MCF 10A (cell line): ENCODE measurements at regions not wholly inside any gene's neighbourhood (a gene's known extent, or its start where the extent isn't known, plus 50 kb on each side); places are given as distances from the start of the nearest gene placed in this dataset.
A peak's percentile ranks its signal among the peaks of the same experiment; 100 is the strongest.

ENCODE experiments used
- BruUV-seq: library from RNA; stranded (reverse); fragments of 400-500 nt; replicated peaks from 2 replicates; lab custom pipeline; 2021; lab: Mats Ljungman, UMichigan
- CTCF ChIA-PET: fragments of 300-600 bp; sonication (Branson Sonifier 250); formaldehyde crosslinking; extraction: SDS; loops from one replicate; lab custom pipeline; 2021; ENCODE audit warnings: antibody characterized with exemption, inconsistent platforms; lab: Yijun Ruan, JAX
- POLR2A ChIA-PET: fragments of 300-600, 350-650 bp; sonication (Branson Sonifier 250); formaldehyde crosslinking; extraction: SDS; loops from one replicate; lab custom pipeline; 2020; ENCODE audit warnings: antibody characterized with exemption, inconsistent platforms; lab: Yijun Ruan, JAX
- DNase-seq: peaks from one replicate; pipeline ENCODE4 v3.0.0-alpha.2; 2018; ENCODE audit not compliant: unreplicated experiment
- H3K27ac Mint-ChIP-seq: one replicate; pipeline ENCODE4 v1.8.0; 2022; ENCODE audit warnings: mild to moderate bottlenecking, low read depth, mixed read lengths; ENCODE audit not compliant: unreplicated experiment
- H3K27me3 Mint-ChIP-seq: one replicate; pipeline ENCODE4 v1.8.0; 2022; ENCODE audit warnings: mixed read lengths; ENCODE audit not compliant: insufficient read depth, unreplicated experiment
- H3K36me3 Mint-ChIP-seq: one replicate; pipeline ENCODE4 v1.8.0; 2022; ENCODE audit warnings: mild to moderate bottlenecking, moderate library complexity, mixed read lengths; ENCODE audit not compliant: insufficient read depth, unreplicated experiment
- H3K4me1 Mint-ChIP-seq: one replicate; pipeline ENCODE4 v1.8.0; 2022; ENCODE audit warnings: mixed read lengths; ENCODE audit not compliant: insufficient read depth, unreplicated experiment
- H3K4me3 Mint-ChIP-seq: one replicate; pipeline ENCODE4 v1.8.0; 2022; ENCODE audit warnings: mild to moderate bottlenecking, moderate library complexity, mixed read lengths; ENCODE audit not compliant: unreplicated experiment
- H3K9me3 Mint-ChIP-seq: one replicate; pipeline ENCODE4 v1.8.0; 2022; ENCODE audit warnings: mixed read lengths; ENCODE audit not compliant: unreplicated experiment
- CTCF ChIP-seq: fragments of 200-600 bp; IDR thresholded peaks from one replicate; pipeline ENCODE4 v1.8.0; 2022; ENCODE audit warnings: antibody characterized with exemption, mild to moderate bottlenecking; ENCODE audit not compliant: unreplicated experiment
- intact Hi-C: fragments of 100-400 bp; cut with micrococcal nuclease; formaldehyde crosslinking; loops from 2 replicates; pipeline ENCODE4 v1.14.1; 2022

- CTCF ChIA-PET: interaction anchor here (0.6 to 1.1 kb wide), 4 partner anchors 24 to 651 kb away, joined by 3 to 4 read pairs (median 4); no protein-coding TSS in a partner anchor
- intact Hi-C loops: no loop called here
These were observed 85.0 kb downstream of the MPP7 start for GRCh38 chr10:28217848-28218247.

GRCh38 chr10:28215930-28216329 lies 86.9 kb downstream of the MPP7 start:
- DNase-seq: peak; percentile 12
- Mint-ChIP-seq H3K27ac (no peak overlapping the region), H3K4me1 (peaks cover 6% of the 10 kb centered on the region), H3K36me3 (no peaks in the 10 kb centered on the region), H3K9me3 (no peaks in the 10 kb centered on the region), H3K27me3 (no peaks in the 10 kb centered on the region), H3K4me3 (no peak overlapping the region)
- intact Hi-C loops: no loop called here
- no TSS peak for BruUV-seq
- CTCF ChIA-PET: no interaction called here
- no peak for TF ChIP-seq CTCF
- POLR2A ChIA-PET: no interaction called here

More at GRCh38 chr10:28217848-28218247, 85.0 kb downstream of the MPP7 start:
- Mint-ChIP-seq H3K36me3 (no peaks in the 10 kb centered on the region), H3K27ac (peak overlapping the region; percentile 9), H3K9me3 (no peaks in the 10 kb centered on the region), H3K4me1 (peaks cover 6% of the 10 kb centered on the region), H3K4me3 (peak overlapping the region; percentile 2), H3K27me3 (no peaks in the 10 kb centered on the region)
- TF ChIP-seq CTCF: no peak
- DNase-seq: peak; percentile 57
- no TSS peak for BruUV-seq
- POLR2A ChIA-PET: interaction anchor here (1.4 kb wide), 1 partner anchor 9 kb away, joined by 3 read pairs; no protein-coding TSS in a partner anchor

DNA sequence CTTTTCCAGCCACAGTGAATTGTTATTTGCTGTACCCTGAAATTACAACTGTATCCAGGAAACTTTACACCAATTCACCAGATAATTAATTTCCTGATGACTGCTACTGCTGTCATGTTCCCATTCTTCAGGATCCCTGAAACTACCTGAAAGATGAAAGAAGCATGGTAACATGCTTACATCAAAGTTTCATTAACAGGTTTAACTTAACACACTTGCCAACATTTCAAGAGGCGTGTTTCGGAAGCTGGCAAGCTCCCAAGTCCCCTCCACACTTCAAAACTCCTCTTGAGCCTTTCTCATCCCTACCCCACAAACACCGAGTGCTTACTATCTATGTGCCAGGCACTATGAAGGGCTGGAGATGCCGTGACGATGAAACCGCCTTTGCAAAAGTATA lies 88.6 kb downstream of the MPP7 start:
- no peak overlapping the region for H3K27ac Mint-ChIP-seq
- ChIA-PET CTCF (interaction anchor here (0.6 to 0.8 kb wide), 3 partner anchors 27 to 1374 kb away, joined by 3 to 4 read pairs (median 3); no protein-coding TSS in a partner anchor), POLR2A (no interaction called here)
- H3K36me3 Mint-ChIP-seq: no peaks in the 10 kb centered on the region
- H3K4me1 Mint-ChIP-seq: peaks cover 6% of the 10 kb centered on the region
- BruUV-seq: no TSS peak
- intact Hi-C loops: no loop called here
- no peaks in the 10 kb centered on the region for H3K27me3 Mint-ChIP-seq
- no peak for DNase-seq
- no peak for TF ChIP-seq CTCF
- no peaks in the 10 kb centered on the region for H3K9me3 Mint-ChIP-seq
- no peak overlapping the region for H3K4me3 Mint-ChIP-seq

DNA sequence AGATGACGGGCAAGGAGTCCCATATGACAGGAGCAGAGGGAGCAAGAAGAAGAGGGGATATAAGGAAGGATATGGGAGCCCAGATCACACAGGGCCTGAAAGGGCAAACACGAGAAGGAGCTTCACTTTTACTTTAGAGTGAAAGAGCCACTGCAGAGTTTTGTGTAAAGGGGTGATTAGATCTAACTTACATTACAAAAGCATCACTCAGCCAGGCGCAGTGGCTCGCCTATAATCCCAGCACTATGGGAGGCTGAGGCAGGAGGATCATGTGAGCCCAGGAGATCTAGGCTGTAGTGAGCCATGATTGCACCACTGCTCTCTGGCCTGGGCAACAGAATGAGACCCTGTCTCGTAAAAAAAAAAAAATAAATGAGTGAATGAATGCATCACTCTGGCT lies 91.1 kb downstream of the MPP7 start:
- TF ChIP-seq CTCF: no peak
- BruUV-seq: no TSS peak
- no peak for DNase-seq
- CTCF ChIA-PET: no interaction called here
- no peaks in the 10 kb centered on the region for H3K27me3 Mint-ChIP-seq
- no peaks in the 10 kb centered on the region for H3K36me3 Mint-ChIP-seq
- POLR2A ChIA-PET: no interaction called here
- no peaks in the 10 kb centered on the region for H3K9me3 Mint-ChIP-seq
- no peaks in the 10 kb centered on the region for H3K4me1 Mint-ChIP-seq
- no peak overlapping the region for H3K4me3 Mint-ChIP-seq
- intact Hi-C loops: no loop called here
- H3K27ac Mint-ChIP-seq: no peak overlapping the region
